ENCODE measurements at regions not wholly inside any gene's neighbourhood (a gene's known extent, or its start where the extent isn't known, plus 50 kb on each side); places are given as distances from the start of the nearest gene placed in this dataset.

- TF ChIP-seq, protein P1, sequence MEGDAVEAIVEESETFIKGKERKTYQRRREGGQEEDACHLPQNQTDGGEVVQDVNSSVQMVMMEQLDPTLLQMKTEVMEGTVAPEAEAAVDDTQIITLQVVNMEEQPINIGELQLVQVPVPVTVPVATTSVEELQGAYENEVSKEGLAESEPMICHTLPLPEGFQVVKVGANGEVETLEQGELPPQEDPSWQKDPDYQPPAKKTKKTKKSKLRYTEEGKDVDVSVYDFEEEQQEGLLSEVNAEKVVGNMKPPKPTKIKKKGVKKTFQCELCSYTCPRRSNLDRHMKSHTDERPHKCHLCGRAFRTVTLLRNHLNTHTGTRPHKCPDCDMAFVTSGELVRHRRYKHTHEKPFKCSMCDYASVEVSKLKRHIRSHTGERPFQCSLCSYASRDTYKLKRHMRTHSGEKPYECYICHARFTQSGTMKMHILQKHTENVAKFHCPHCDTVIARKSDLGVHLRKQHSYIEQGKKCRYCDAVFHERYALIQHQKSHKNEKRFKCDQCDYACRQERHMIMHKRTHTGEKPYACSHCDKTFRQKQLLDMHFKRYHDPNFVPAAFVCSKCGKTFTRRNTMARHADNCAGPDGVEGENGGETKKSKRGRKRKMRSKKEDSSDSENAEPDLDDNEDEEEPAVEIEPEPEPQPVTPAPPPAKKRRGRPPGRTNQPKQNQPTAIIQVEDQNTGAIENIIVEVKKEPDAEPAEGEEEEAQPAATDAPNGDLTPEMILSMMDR (IDR thresholded peaks at IDR 0.05): no peak
- TF ChIP-seq EZH2phosphoT487 (IDR thresholded peaks at IDR 0.05): no peak
These were observed 205.0 kb upstream of the MBL2 start for GRCh38 chr10:52977581-52977980.
